ENCODE measurements at regions not wholly inside any gene's neighbourhood (a gene's known extent, or its start where the extent isn't known, plus 50 kb on each side); places are given as distances from the start of the nearest gene placed in this dataset.

DNA sequence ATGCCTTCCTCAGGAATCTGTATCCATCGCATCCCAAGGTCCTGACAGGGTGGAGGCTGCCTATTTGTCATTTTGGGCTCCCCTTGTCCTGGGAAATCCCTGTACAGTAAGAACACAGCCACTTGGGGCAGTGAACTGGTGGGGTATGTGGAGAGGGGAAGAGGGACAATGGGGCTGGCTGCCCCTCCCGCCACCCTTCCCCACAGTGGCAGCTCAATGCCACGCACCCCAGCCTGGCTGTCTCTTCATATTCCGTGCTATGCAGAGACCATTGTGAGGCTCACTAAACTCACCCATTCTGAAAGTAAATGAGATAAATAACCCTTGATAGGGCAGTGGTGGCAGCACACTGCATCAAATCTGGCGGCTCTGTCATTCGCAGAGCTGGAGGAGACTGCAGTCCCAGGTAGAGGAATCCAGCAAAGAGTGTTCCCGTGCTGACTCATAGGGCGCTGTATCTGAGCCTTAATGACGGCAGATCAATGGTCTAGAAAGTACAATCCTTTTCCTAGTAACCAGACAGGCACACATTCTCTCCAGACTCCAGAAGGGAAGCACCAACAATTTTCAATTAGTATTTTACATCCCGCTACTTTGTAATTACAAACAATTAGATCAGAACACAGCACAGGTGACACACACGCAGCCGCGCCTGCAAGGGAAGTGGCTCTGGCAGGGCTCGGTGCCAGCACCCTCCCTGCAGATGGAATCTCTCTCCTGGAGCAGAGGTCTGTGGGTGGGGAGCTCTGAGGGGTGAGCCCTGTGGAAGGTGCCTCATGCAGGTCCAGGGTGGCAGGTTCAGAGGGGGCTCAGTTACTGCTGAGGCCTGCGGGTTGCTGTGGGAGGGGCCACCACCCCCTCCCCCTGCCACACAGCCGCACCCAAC lies 167.9 kb upstream of the B3GAT1 start:
- TF ChIP-seq, protein P1, sequence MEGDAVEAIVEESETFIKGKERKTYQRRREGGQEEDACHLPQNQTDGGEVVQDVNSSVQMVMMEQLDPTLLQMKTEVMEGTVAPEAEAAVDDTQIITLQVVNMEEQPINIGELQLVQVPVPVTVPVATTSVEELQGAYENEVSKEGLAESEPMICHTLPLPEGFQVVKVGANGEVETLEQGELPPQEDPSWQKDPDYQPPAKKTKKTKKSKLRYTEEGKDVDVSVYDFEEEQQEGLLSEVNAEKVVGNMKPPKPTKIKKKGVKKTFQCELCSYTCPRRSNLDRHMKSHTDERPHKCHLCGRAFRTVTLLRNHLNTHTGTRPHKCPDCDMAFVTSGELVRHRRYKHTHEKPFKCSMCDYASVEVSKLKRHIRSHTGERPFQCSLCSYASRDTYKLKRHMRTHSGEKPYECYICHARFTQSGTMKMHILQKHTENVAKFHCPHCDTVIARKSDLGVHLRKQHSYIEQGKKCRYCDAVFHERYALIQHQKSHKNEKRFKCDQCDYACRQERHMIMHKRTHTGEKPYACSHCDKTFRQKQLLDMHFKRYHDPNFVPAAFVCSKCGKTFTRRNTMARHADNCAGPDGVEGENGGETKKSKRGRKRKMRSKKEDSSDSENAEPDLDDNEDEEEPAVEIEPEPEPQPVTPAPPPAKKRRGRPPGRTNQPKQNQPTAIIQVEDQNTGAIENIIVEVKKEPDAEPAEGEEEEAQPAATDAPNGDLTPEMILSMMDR (IDR thresholded peaks at IDR 0.05): no peak
- TF ChIP-seq POLR2AphosphoS5 (IDR thresholded peaks at IDR 0.05) (no peak), POLR2A (IDR thresholded peaks at IDR 0.05) (no peak)
- H3K36me3 ChIP-seq: no peaks in the 10 kb centered on the region
- no peak overlapping the region for H3K27ac ChIP-seq
- DNase-seq (ENCODE audit: low spot score): no peak
- intact Hi-C loops (cut with DNase I): no loop called here
- 47% methylated on average over 16 of the region's 16 CpGs for whole genome bisulfite sequencing
- no peak overlapping the region for H3K4me3 ChIP-seq
- H3K4me1 ChIP-seq (replicated peaks): no peaks in the 10 kb centered on the region
- no peaks in the 10 kb centered on the region for H3K27me3 ChIP-seq (replicated peaks; ENCODE audit: insufficient read depth)
- no peaks in the 10 kb centered on the region for H3K9me3 ChIP-seq

DNA sequence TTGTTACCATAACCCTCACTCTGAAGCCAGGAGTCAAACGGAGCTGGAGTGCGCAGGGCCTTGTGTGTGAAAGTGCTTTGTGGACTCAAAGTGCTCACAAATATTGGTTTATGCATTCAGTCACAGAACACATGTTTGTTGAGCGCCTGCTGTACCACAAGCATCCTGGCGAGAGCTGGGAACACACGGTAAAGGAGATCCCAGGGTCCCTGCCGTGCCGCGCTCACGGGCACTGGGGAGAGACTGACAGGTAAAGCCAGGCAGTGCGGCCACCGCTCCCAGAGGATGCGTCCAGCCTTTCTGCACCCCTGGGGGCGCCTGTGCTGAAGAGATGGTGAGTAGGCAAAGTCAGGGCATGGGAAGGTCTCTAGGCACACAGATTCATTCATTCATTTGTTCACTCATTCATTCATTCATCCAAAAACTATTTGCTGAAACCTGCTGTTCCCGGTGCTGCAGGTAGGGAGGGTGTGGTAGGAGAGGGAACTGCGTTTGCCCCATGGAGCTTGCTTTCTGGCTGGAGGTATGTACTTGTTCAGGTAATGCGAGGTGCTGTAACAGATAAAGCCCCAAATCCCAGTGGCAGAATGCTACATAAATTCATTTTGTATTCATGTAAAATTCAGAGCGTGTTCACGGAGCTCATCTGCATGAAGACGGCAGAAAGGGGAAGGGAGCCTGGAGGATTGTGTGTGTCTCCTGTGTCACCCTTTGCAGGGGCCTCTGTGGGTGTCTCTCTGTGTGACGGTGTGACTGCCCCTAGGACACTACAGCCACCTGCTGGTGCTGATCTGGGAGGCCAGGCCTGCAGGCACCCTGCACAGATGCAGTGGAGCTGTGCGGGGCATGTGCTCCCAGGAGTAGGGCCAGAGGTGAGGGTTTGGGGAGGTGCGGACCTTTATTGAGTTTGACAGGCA lies 167.0 kb upstream of the B3GAT1 start:
- no peaks in the 10 kb centered on the region for H3K4me1 ChIP-seq (replicated peaks)
- 70% methylated on average over 22 of the region's 22 CpGs for WGBS
- TF ChIP-seq, protein P1 (IDR thresholded peaks at IDR 0.05): peak in 2 of 4 experiments; percentile 21 to 24
- no peak for TF ChIP-seq POLR2AphosphoS5 (IDR thresholded peaks at IDR 0.05)
- TF ChIP-seq POLR2A (IDR thresholded peaks at IDR 0.05): no peak
- no peaks in the 10 kb centered on the region for H3K9me3 ChIP-seq
- intact Hi-C loops (cut with DNase I): no loop called here
- H3K36me3 ChIP-seq: no peaks in the 10 kb centered on the region
- H3K4me3 ChIP-seq: no peak overlapping the region
- H3K27me3 ChIP-seq (replicated peaks; ENCODE audit: insufficient read depth): no peaks in the 10 kb centered on the region
- DNase-seq (ENCODE audit: low spot score): no peak
- no peak overlapping the region for H3K27ac ChIP-seq

DNA sequence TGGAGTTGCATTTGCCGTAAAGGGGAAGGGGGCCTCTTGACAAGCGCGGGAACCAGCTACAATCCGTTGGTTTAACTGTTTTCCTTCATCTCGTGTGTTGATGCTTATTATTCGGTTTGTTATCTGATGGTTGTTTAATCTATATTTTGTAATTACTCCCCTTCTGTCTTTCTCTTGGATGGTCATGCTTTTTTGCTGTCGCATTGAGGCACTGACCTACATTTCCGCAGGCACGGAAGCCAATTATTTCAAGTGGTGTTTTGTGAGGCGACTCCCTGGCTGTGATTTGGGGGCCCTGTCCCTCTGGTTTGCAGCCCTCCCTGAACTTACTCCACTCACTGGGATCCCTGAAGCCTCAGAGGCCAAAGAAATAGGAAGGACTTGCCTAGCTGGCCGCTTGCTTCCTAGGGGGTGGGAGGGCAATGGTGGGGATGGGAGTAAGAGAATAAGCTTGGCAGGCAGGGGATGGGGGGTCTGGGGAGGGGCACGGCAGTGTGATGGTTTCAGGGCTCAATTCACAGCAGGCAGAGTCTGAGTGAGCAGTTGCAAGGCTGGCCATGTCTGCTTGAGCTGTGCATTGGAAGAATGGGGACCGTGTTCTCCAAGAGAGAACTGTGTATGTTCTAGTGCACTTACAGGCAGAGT lies 165.8 kb upstream of the B3GAT1 start:
- H3K4me3 ChIP-seq: no peak overlapping the region
- H3K36me3 ChIP-seq: no peaks in the 10 kb centered on the region
- H3K27ac ChIP-seq: no peak overlapping the region
- TF ChIP-seq, protein P1 (IDR thresholded peaks at IDR 0.05): no peak
- TF ChIP-seq POLR2A (IDR thresholded peaks at IDR 0.05) (no peak), POLR2AphosphoS5 (IDR thresholded peaks at IDR 0.05) (no peak)
- 75% methylated on average over 13 of the region's 13 CpGs for WGBS
- intact Hi-C loops (cut with DNase I): no loop called here
- H3K9me3 ChIP-seq: no peaks in the 10 kb centered on the region
- no peak for DNase-seq (ENCODE audit: low spot score)
- H3K4me1 ChIP-seq (replicated peaks): no peaks in the 10 kb centered on the region
- no peaks in the 10 kb centered on the region for H3K27me3 ChIP-seq (replicated peaks; ENCODE audit: insufficient read depth)

DNA sequence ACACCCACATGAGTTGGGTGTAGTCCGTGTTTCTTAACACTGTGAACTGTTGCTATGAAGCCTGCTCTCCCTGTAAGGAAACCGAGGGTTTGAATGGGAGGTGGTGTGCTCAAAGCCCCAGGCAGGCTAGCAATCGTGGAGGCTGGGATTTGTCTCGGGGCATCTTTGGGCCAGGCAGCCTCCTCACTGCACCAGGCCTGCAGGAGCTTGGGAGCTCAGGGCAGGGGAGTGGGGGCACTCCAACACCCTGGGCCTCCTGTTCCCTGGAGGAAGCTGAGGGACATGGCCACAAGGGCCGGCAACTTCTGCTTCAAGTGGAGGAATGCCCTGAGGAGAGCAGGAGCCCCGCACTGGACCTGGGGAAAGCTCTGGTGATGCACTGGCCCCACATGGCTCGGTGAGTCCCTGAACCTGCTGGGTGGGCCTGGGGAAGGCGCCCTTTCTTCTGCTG lies 164.7 kb upstream of the B3GAT1 start:
- Histone ChIP-seq H3K36me3 (no peaks in the 10 kb centered on the region), H3K9me3 (no peaks in the 10 kb centered on the region), H3K4me3 (no peak overlapping the region), H3K27ac (no peak overlapping the region), H3K27me3 (replicated peaks; ENCODE audit: insufficient read depth) (no peaks in the 10 kb centered on the region), H3K4me1 (replicated peaks) (no peaks in the 10 kb centered on the region)
- no peak for DNase-seq (ENCODE audit: low spot score)
- intact Hi-C loops (cut with DNase I): no loop called here
- WGBS: 76% methylated on average over 8 of the region's 8 CpGs
- TF ChIP-seq POLR2A (IDR thresholded peaks at IDR 0.05): no peak
- no peak for TF ChIP-seq POLR2AphosphoS5 (IDR thresholded peaks at IDR 0.05)
- TF ChIP-seq, protein P1 (IDR thresholded peaks at IDR 0.05): no peak

Data from prostate gland (tissue), 2 donors.